ENCODE measurements at regions not wholly inside any gene's neighbourhood (a gene's known extent, or its start where the extent isn't known, plus 50 kb on each side); places are given as distances from the start of the nearest gene placed in this dataset.

DNA sequence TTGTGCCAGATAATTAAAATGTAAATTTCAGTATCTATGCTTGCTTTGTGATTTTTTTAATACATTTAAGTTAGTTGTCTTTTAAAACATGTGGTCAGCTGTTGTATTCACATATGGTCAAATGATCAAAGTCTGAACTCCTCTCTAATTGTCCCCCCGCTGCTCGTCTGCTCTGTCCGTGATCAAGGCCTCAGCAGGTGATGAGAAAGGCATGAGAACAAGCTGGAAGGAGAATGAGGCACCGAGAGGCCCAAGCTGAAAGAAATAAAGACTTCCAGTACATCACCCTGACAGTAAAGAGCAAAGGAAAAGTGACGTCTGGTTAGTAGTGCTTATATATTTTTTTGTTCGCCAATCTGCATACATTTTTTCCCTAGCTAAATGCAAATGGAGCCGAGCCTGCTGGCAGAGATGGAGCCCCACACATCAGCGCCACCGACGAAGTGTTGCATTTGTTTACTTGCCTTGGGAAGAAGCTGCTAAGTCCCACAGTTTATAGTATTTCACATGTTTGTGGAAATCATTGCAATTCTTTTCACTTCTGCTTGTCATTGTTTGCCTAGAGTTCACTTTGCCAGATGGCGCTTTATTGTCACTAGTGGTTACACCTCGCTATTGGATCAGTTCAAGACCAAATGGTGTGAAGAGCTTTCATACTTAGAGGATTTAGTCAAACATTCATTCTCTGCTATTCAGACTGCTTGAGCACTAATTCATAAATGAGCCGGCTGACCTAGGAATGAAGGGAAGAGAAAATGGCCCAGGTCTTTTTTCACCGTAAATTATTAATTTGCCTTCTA is 181.5 kb downstream of the ZIC3 start (continued):
- TF ChIP-seq SP7 (tag by site-specific recombination; IDR thresholded peaks at IDR 0.05) = no peak
- no peak for TF ChIP-seq ZFP41 (tag by site-specific recombination; IDR thresholded peaks at IDR 0.05; ENCODE audit: borderline replicate concordance)

DNA sequence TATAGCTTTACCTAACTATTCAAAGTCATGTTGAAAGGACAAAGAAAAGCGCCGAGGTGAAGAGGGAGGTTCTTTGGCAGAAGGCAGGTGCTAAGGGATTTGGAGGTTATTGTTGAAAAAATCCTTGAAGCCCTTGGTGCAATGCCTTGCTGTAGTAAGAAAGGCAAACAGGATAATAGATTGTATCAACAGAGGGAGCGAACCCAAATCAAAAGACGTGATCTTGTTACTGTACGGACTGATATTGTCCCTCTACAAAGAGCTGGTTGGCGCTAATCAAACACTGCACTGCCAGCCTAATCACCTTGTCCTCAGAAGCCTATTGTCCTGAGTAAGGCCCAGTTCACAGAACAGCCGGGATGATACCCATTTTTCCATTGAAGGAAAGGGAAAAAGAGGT is 182.9 kb downstream of the ZIC3 start:
- Histone ChIP-seq H3K27ac (ENCODE audit: extremely low read depth, low read depth, low read length) (no peak overlapping the region), H3K4me1 (ENCODE audit: control insufficient read depth, insufficient read depth, low read length) (no peaks in the 10 kb centered on the region), H3K36me3 (ENCODE audit: control insufficient read depth in 2 of 2, insufficient read depth in 1 of 2, low read length in 2 of 2) (no peaks in the 10 kb centered on the region), H3K9me3 (ENCODE audit: control insufficient read depth, insufficient read depth, low read depth, low read length) (no peaks in the 10 kb centered on the region), H3K4me3 (ENCODE audit: low read depth, low read length) (no peak overlapping the region)
- CTCF ChIA-PET = no interaction called here
- TF ChIP-seq ZNF561 (tag by site-specific recombination; IDR thresholded peaks at IDR 0.05; ENCODE audit: borderline replicate concordance) (no peak), ZNF843 (tag by site-specific recombination; IDR thresholded peaks at IDR 0.05) (no peak), ZNF747 (tag by site-specific recombination; IDR thresholded peaks at IDR 0.05) (no peak), KLF10 (tag by site-specific recombination; IDR thresholded peaks at IDR 0.05) (no peak), ZNF146 (tag by site-specific recombination; IDR thresholded peaks at IDR 0.05) (no peak), SETDB1 (IDR thresholded peaks at IDR 0.05; ENCODE audit: insufficient read length, low read length) (no peak)
- POLR2A ChIA-PET = no interaction called here

DNA sequence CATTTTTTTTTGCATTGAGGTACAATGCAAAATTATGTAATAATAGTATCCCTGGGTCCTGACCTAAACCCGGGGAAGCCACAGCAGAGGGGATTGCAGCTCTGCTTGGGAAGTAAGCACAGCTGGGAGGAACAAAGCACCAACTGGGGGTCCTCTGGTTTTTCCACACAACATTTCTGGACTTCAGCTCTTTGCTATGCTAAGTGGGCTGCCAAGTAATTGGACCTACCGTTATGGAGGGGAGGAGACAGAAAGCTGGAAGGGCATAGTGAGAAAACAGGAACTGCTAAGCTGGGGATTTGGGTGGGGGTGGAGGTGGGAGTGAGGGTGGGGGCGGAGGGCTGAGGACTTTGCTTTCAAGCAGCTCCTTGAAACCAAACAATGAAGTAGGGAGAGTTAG is 183.3 kb downstream of the ZIC3 start:
- POLR2A ChIA-PET = no interaction called here

DNA sequence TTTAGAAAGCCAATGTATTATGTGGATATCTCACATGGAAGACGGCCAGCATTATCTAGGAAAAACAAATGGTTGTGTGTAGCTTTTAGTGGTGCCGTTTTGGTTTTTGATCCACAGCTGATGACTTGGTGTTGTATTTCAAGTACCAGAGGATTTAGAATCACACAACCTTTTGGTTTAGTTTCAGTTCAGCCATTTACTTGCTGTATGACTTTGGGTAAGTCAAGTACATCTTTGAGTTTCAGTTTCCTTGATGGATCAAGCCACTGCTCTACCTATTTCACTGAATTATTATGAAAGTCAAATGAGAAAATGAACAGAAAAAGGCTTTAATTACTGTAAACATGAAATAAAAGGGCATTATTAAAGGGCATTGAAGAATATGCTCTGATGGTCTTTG is 205.6 kb downstream of the ZIC3 start:
- no peak for TF ChIP-seq GLIS1 (tag by site-specific recombination; IDR thresholded peaks at IDR 0.05)
- no peak for TF ChIP-seq ZNF623 (tag by site-specific recombination; IDR thresholded peaks at IDR 0.05)
- TF ChIP-seq ZNF707 (tag by site-specific recombination; IDR thresholded peaks at IDR 0.05) = no peak
- TF ChIP-seq, protein P1, sequence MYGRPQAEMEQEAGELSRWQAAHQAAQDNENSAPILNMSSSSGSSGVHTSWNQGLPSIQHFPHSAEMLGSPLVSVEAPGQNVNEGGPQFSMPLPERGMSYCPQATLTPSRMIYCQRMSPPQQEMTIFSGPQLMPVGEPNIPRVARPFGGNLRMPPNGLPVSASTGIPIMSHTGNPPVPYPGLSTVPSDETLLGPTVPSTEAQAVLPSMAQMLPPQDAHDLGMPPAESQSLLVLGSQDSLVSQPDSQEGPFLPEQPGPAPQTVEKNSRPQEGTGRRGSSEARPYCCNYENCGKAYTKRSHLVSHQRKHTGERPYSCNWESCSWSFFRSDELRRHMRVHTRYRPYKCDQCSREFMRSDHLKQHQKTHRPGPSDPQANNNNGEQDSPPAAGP (tag by site-specific recombination; IDR thresholded peaks at IDR 0.05) = no peak
- no peak for TF ChIP-seq GLIS2 (tag by site-specific recombination; IDR thresholded peaks at IDR 0.05)
- ChIA-PET CTCF (no interaction called here), POLR2A (no interaction called here)
- Histone ChIP-seq H3K4me1 (ENCODE audit: control insufficient read depth, insufficient read depth, low read length) (no peaks in the 10 kb centered on the region), H3K9me3 (ENCODE audit: control insufficient read depth, insufficient read depth, low read depth, low read length) (no peaks in the 10 kb centered on the region; the same call in 1 of the 2 replicates), H3K36me3 (ENCODE audit: control insufficient read depth in 2 of 2, insufficient read depth in 1 of 2, low read length in 2 of 2) (no peaks in the 10 kb centered on the region), H3K27ac (ENCODE audit: extremely low read depth, low read depth, low read length) (no peak overlapping the region), H3K4me3 (ENCODE audit: low read depth, low read length) (no peak overlapping the region)

More for the DNA sequence above, 183.3 kb downstream of the ZIC3 start:
- CTCF ChIA-PET = no interaction called here
- no peaks in the 10 kb centered on the region for H3K36me3 ChIP-seq (ENCODE audit: control insufficient read depth in 2 of 2, insufficient read depth in 1 of 2, low read length in 2 of 2)
- H3K27ac ChIP-seq (ENCODE audit: extremely low read depth, low read depth, low read length) = no peak overlapping the region
- no peak overlapping the region for H3K4me3 ChIP-seq (ENCODE audit: low read depth, low read length)
- H3K9me3 ChIP-seq (ENCODE audit: control insufficient read depth, insufficient read depth, low read depth, low read length) = no peaks in the 10 kb centered on the region
- no peaks in the 10 kb centered on the region for H3K4me1 ChIP-seq (ENCODE audit: control insufficient read depth, insufficient read depth, low read length)
- TF ChIP-seq ZNF155 (tag by site-specific recombination; IDR thresholded peaks at IDR 0.05) (no peak), ZNF239 (tag by site-specific recombination; IDR thresholded peaks at IDR 0.05) (no peak), ZNF16 (tag by site-specific recombination; IDR thresholded peaks at IDR 0.05; ENCODE audit: low read depth) (no peak), ZFHX2 (tag by site-specific recombination; conservative IDR thresholded peaks at IDR 0.05) (no peak), ZNF558 (tag by site-specific recombination; IDR thresholded peaks at IDR 0.05) (no peak), ZNF660 (tag by site-specific recombination; IDR thresholded peaks at IDR 0.05) (no peak), KLF9 (tag by site-specific recombination; IDR thresholded peaks at IDR 0.05; ENCODE audit: low read depth) (no peak), ZNF10 (tag by site-specific recombination; IDR thresholded peaks at IDR 0.05) (no peak), ZNF23 (tag by site-specific recombination; IDR thresholded peaks at IDR 0.05; ENCODE audit: borderline replicate concordance) (no peak), SALL2 (tag by site-specific recombination; IDR thresholded peaks at IDR 0.05; ENCODE audit: borderline replicate concordance) (no peak), ZNF830 (tag by site-specific recombination; IDR thresholded peaks at IDR 0.05; ENCODE audit: low read depth) (no peak), GFI1B (tag by site-specific recombination; IDR thresholded peaks at IDR 0.05) (no peak), ZNF2 (tag by site-specific recombination; IDR thresholded peaks at IDR 0.05) (no peak), ZNF266 (tag by site-specific recombination; IDR thresholded peaks at IDR 0.05; ENCODE audit: low read depth) (no peak), FEZF1 (tag by site-specific recombination; IDR thresholded peaks at IDR 0.05) (no peak), ZNF221 (tag by site-specific recombination; IDR thresholded peaks at IDR 0.05; ENCODE audit: borderline replicate concordance) (no peak), ZNF223 (tag by site-specific recombination; IDR thresholded peaks at IDR 0.05) (no peak)
- TF ChIP-seq, protein P2, sequence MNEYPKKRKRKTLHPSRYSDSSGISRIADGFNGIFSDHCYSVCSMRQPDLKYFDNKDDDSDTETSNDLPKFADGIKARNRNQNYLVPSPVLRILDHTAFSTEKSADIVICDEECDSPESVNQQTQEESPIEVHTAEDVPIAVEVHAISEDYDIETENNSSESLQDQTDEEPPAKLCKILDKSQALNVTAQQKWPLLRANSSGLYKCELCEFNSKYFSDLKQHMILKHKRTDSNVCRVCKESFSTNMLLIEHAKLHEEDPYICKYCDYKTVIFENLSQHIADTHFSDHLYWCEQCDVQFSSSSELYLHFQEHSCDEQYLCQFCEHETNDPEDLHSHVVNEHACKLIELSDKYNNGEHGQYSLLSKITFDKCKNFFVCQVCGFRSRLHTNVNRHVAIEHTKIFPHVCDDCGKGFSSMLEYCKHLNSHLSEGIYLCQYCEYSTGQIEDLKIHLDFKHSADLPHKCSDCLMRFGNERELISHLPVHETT (tag by site-specific recombination; IDR thresholded peaks at IDR 0.05) = no peak
- TF ChIP-seq, protein P3, sequence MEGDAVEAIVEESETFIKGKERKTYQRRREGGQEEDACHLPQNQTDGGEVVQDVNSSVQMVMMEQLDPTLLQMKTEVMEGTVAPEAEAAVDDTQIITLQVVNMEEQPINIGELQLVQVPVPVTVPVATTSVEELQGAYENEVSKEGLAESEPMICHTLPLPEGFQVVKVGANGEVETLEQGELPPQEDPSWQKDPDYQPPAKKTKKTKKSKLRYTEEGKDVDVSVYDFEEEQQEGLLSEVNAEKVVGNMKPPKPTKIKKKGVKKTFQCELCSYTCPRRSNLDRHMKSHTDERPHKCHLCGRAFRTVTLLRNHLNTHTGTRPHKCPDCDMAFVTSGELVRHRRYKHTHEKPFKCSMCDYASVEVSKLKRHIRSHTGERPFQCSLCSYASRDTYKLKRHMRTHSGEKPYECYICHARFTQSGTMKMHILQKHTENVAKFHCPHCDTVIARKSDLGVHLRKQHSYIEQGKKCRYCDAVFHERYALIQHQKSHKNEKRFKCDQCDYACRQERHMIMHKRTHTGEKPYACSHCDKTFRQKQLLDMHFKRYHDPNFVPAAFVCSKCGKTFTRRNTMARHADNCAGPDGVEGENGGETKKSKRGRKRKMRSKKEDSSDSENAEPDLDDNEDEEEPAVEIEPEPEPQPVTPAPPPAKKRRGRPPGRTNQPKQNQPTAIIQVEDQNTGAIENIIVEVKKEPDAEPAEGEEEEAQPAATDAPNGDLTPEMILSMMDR (tag by site-specific recombination; IDR thresholded peaks at IDR 0.05) = no peak
